Keratinocyte (primary cell): ENCODE measurements at regions not wholly inside any gene's neighbourhood (a gene's known extent, or its start where the extent isn't known, plus 50 kb on each side); places are given as distances from the start of the nearest gene placed in this dataset.

Source experiments
- DNase-seq: peaks from one replicate; pipeline ENCODE4 v3.0.0-alpha.2; 2011; ENCODE audit warnings: low read depth, missing footprints, low spot score
- FAIRE-seq: peaks from 2 replicates; lab custom pipeline; 2011; peaks lifted over from hg19 to GRCh38; lab: Jason Lieb, UNC
- H2AFZ ChIP-seq: 2 replicates; pipeline ENCODE4 v1.6.0; 2012; ENCODE audit warnings: low read length, control low read depth, inconsistent platforms; ENCODE audit not compliant: control insufficient read depth
- H3K27ac ChIP-seq: 2 replicates; pipeline ENCODE4 v1.5.1; 2011; ENCODE audit warnings: low read length; ENCODE audit not compliant: control insufficient read depth, insufficient read depth
- H3K27me3 ChIP-seq: 3 replicates; pipeline ENCODE4 v1.6.0; 2011; ENCODE audit warnings: low read length; ENCODE audit not compliant: control insufficient read depth, insufficient read depth; ENCODE audit errors: extremely low read depth
- H3K36me3 ChIP-seq, 2 experiments: 2 replicates in 1 of 2; 3 replicates in 1 of 2; pipeline ENCODE4 v1.5.1; 2011; ENCODE audit warnings: low read length in 2 of 2, mild to moderate bottlenecking in 1 of 2; ENCODE audit not compliant: control insufficient read depth in 2 of 2, insufficient read depth in 2 of 2; ENCODE audit errors: extremely low read depth in 1 of 2
- H3K4me1 ChIP-seq: 3 replicates; pipeline ENCODE4 v1.5.1; 2011; ENCODE audit warnings: low read length; ENCODE audit not compliant: control insufficient read depth, insufficient read depth; ENCODE audit errors: extremely low read depth
- H3K4me2 ChIP-seq: 3 replicates; pipeline ENCODE4 v1.6.0; 2011; ENCODE audit warnings: low read depth, low read length; ENCODE audit not compliant: control insufficient read depth, insufficient read depth; ENCODE audit errors: extremely low read depth
- H3K4me3 ChIP-seq, 3 experiments: fragments of 200-600 bp in 1 of 3; sonication (generic) in 1 of 3; 2 replicates in 2 of 3; 3 replicates in 1 of 3; pipeline ENCODE4 v1.5.1; 2011 to 2016; ENCODE audit warnings: low read length in 3 of 3, mild to moderate bottlenecking in 3 of 3, control low read depth in 2 of 3, inconsistent platforms in 1 of 3, low read depth in 1 of 3, mixed read lengths in 1 of 3, mixed run types in 1 of 3, moderate library complexity in 1 of 3; ENCODE audit not compliant: control insufficient read depth in 2 of 3, insufficient read depth in 2 of 3; ENCODE audit errors: extremely low read depth in 1 of 3
- H3K79me2 ChIP-seq: 2 replicates; pipeline ENCODE4 v1.6.0; 2012; ENCODE audit warnings: low read length; ENCODE audit not compliant: control insufficient read depth, insufficient read depth
- H3K9ac ChIP-seq: 3 replicates; pipeline ENCODE4 v1.6.0; 2011; ENCODE audit warnings: low read length; ENCODE audit not compliant: control insufficient read depth, insufficient read depth; ENCODE audit errors: extremely low read depth
- H3K9me1 ChIP-seq: 3 replicates; pipeline ENCODE4 v1.6.0; 2011; ENCODE audit warnings: low read length; ENCODE audit not compliant: control insufficient read depth, insufficient read depth; ENCODE audit errors: extremely low read depth
- H3K9me3 ChIP-seq: 2 replicates; pipeline ENCODE4 v1.5.1; 2012; ENCODE audit warnings: low read depth, low read length; ENCODE audit not compliant: control insufficient read depth
- H4K20me1 ChIP-seq: 3 replicates; pipeline ENCODE4 v1.6.0; 2011; ENCODE audit warnings: low read length; ENCODE audit not compliant: control insufficient read depth, insufficient read depth; ENCODE audit errors: extremely low read depth
- CTCF ChIP-seq, 3 experiments: IDR thresholded peaks in 1 of 3; conservative IDR thresholded peaks in 1 of 3; optimal IDR thresholded peaks in 1 of 3; 2 replicates in 2 of 3; 3 replicates in 1 of 3; pipeline versions ENCODE3 to v1.5.1; 2011; ENCODE audit warnings: low read length in 3 of 3, mild to moderate bottlenecking in 3 of 3, moderate library complexity in 2 of 3, control low read depth in 1 of 3, inconsistent platforms in 1 of 3; ENCODE audit not compliant: insufficient read depth in 2 of 3; ENCODE audit errors: extremely low read depth in 1 of 3
- EZH2 ChIP-seq: IDR thresholded peaks from one replicate; pipeline ENCODE4 v1.6.1; 2012; ENCODE audit warnings: inconsistent platforms, mild to moderate bottlenecking, low read length, moderate library complexity
- dilution Hi-C: fragments of 300-500 bp; cut with MboI; formaldehyde crosslinking; loops from one replicate; pipeline ENCODE4 v1.7.0; 2020; ENCODE audit warnings: low sequenced_read_pairs; ENCODE audit not compliant: extremely low pct_ligation_motif_present

- Histone ChIP-seq H3K36me3 (no peaks in the 10 kb centered on the region), H3K9ac (no peak overlapping the region), H4K20me1 (no peaks in the 10 kb centered on the region), H2AFZ (no peak overlapping the region), H3K27ac (no peak overlapping the region), H3K4me2 (no peak overlapping the region), H3K4me3 (no peak overlapping the region), H3K4me1 (no peaks in the 10 kb centered on the region), H3K27me3 (no peaks in the 10 kb centered on the region), H3K9me1 (no peaks in the 10 kb centered on the region), H3K79me2 (no peaks in the 10 kb centered on the region), H3K9me3 (no peaks in the 10 kb centered on the region)
- DNase-seq (no peak), FAIRE-seq (no peak)
- dilution Hi-C loops = no loop called here
- TF ChIP-seq CTCF (optimal IDR thresholded peaks at IDR 0.05 in 1 of 3, IDR thresholded peaks at IDR 0.05 in 1 of 3, conservative IDR thresholded peaks at IDR 0.05 in 1 of 3; ENCODE audit: extremely low read depth in 1 of 3, insufficient read depth in 2 of 3, low read length in 3 of 3) (no peak), EZH2 (no peak)
Measured at GRCh38 chr14:43308421-43309110, 1198.5 kb downstream of the FSCB start.

GRCh38 chr14:43307836-43308235 is 1199.2 kb downstream of the FSCB start:
- dilution Hi-C loops = no loop called here
- H2AFZ ChIP-seq = no peak overlapping the region
- H3K4me3 ChIP-seq = no peak overlapping the region
- no peak for TF ChIP-seq EZH2
- TF ChIP-seq CTCF (optimal IDR thresholded peaks at IDR 0.05 in 1 of 3, IDR thresholded peaks at IDR 0.05 in 1 of 3, conservative IDR thresholded peaks at IDR 0.05 in 1 of 3; ENCODE audit: extremely low read depth in 1 of 3, insufficient read depth in 2 of 3, low read length in 3 of 3) = no peak
- H3K9ac ChIP-seq = no peak overlapping the region
- H3K27ac ChIP-seq = no peak overlapping the region
- H3K36me3 ChIP-seq = no peaks in the 10 kb centered on the region
- H3K27me3 ChIP-seq = no peaks in the 10 kb centered on the region
- no peaks in the 10 kb centered on the region for H3K9me3 ChIP-seq
- no peaks in the 10 kb centered on the region for H3K9me1 ChIP-seq
- H3K79me2 ChIP-seq = no peaks in the 10 kb centered on the region
- no peaks in the 10 kb centered on the region for H3K4me1 ChIP-seq
- H4K20me1 ChIP-seq = no peaks in the 10 kb centered on the region
- no peak for FAIRE-seq
- no peak overlapping the region for H3K4me2 ChIP-seq
- DNase-seq = no peak
